ENCODE measurements at regions not wholly inside any gene's neighbourhood (a gene's known extent, or its start where the extent isn't known, plus 50 kb on each side); places are given as distances from the start of the nearest gene placed in this dataset.

GRCh38 chr3:17974206-17974841, 231.9 kb upstream of the TBC1D5 start:
- Mint-ChIP-seq H3K4me1 (peaks cover 28% of the 10 kb centered on the region), H3K36me3 (ENCODE audit: low read depth) (no peaks in the 10 kb centered on the region), H3K4me3 (no peak overlapping the region), H3K9me3 (no peaks in the 10 kb centered on the region), H3K27ac (ENCODE audit: unreplicated experiment) (no peak overlapping the region), H3K27me3 (ENCODE audit: low read depth) (no peaks in the 10 kb centered on the region)
- TF ChIP-seq CTCF (conservative IDR thresholded peaks at IDR 0.05), result peak; percentile 43
- DNase-seq (ENCODE audit: low read depth, low spot score), result no peak

- H3K4me3 Mint-ChIP-seq, result no peak overlapping the region
- no peaks in the 10 kb centered on the region for H3K9me3 Mint-ChIP-seq
- TF ChIP-seq CTCF (conservative IDR thresholded peaks at IDR 0.05), result no peak
- no peaks in the 10 kb centered on the region for H3K27me3 Mint-ChIP-seq (ENCODE audit: low read depth)
- H3K4me1 Mint-ChIP-seq, result peaks cover 28% of the 10 kb centered on the region
- no peaks in the 10 kb centered on the region for H3K36me3 Mint-ChIP-seq (ENCODE audit: low read depth)
- DNase-seq (ENCODE audit: low read depth, low spot score), result no peak
- H3K27ac Mint-ChIP-seq (ENCODE audit: unreplicated experiment), result no peak overlapping the region
Measured at GRCh38 chr3:17972959-17973906, 230.8 kb upstream of the TBC1D5 start.

GRCh38 chr3:17972476-17972875, 230.0 kb upstream of the TBC1D5 start:
- no peak for DNase-seq (ENCODE audit: low read depth, low spot score)
- H3K4me3 Mint-ChIP-seq, result no peak overlapping the region
- TF ChIP-seq CTCF (conservative IDR thresholded peaks at IDR 0.05), result no peak
- no peaks in the 10 kb centered on the region for H3K9me3 Mint-ChIP-seq
- H3K4me1 Mint-ChIP-seq, result peaks cover 28% of the 10 kb centered on the region
- H3K36me3 Mint-ChIP-seq (ENCODE audit: low read depth), result no peaks in the 10 kb centered on the region
- no peaks in the 10 kb centered on the region for H3K27me3 Mint-ChIP-seq (ENCODE audit: low read depth)
- H3K27ac Mint-ChIP-seq (ENCODE audit: unreplicated experiment), result no peak overlapping the region

GRCh38 chr3:17972030-17972429, 229.6 kb upstream of the TBC1D5 start:
- TF ChIP-seq CTCF (conservative IDR thresholded peaks at IDR 0.05), result no peak
- no peak overlapping the region for H3K4me3 Mint-ChIP-seq
- no peaks in the 10 kb centered on the region for H3K36me3 Mint-ChIP-seq (ENCODE audit: low read depth)
- no peak for DNase-seq (ENCODE audit: low read depth, low spot score)
- H3K4me1 Mint-ChIP-seq, result peaks cover 28% of the 10 kb centered on the region
- no peaks in the 10 kb centered on the region for H3K27me3 Mint-ChIP-seq (ENCODE audit: low read depth)
- no peaks in the 10 kb centered on the region for H3K9me3 Mint-ChIP-seq
- no peak overlapping the region for H3K27ac Mint-ChIP-seq (ENCODE audit: unreplicated experiment)

- Mint-ChIP-seq H3K4me1 (peaks cover 28% of the 10 kb centered on the region), H3K9me3 (no peaks in the 10 kb centered on the region), H3K27ac (ENCODE audit: unreplicated experiment) (no peak overlapping the region), H3K27me3 (ENCODE audit: low read depth) (no peaks in the 10 kb centered on the region), H3K36me3 (ENCODE audit: low read depth) (no peaks in the 10 kb centered on the region), H3K4me3 (no peak overlapping the region)
- no peak for TF ChIP-seq CTCF (conservative IDR thresholded peaks at IDR 0.05)
- DNase-seq (ENCODE audit: low read depth, low spot score), result no peak
Measured at GRCh38 chr3:17969985-17970568, 227.6 kb upstream of the TBC1D5 start.
